ENCODE measurements at regions not wholly inside any gene's neighbourhood (a gene's known extent, or its start where the extent isn't known, plus 50 kb on each side); places are given as distances from the start of the nearest gene placed in this dataset.

DNA sequence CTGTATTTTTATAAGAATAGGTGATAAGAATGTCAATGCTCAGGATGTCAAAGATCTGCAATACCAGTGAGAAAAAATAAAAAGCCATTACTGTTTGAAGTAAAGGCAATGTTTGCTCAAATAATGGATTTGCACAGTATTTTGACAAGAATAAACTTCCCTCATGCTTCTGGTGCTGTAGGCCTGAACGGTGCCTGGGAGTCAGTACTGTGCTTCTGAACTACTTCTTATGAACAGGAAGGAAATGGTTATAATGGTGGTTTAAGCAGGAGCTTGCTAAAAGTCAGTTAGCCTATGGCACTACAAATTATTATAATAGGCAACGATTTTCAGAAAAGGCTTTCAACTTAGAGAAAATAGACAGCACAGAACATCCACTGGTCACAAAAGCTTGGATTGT lies 548.3 kb upstream of the CDH18 start:
- no peak for DNase-seq

DNA sequence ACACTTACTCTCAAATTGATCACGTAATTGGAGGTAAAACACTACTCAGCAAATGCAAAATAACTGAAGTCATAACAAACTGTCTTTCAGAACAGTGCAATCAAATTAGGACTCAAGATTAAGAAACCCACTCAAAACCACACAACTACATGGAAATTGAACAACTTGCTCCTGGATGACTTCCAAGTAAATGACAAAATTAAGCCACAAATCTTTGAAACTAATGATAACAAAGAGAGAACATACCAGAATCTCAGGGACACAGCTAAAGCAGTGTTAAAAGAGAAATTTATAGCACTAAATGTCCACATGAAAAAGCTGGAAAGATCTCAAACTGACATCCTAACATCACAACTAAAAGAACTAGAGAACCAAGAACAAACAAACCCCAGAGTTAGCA lies 540.5 kb upstream of the CDH18 start:
- no peak for DNase-seq

DNA sequence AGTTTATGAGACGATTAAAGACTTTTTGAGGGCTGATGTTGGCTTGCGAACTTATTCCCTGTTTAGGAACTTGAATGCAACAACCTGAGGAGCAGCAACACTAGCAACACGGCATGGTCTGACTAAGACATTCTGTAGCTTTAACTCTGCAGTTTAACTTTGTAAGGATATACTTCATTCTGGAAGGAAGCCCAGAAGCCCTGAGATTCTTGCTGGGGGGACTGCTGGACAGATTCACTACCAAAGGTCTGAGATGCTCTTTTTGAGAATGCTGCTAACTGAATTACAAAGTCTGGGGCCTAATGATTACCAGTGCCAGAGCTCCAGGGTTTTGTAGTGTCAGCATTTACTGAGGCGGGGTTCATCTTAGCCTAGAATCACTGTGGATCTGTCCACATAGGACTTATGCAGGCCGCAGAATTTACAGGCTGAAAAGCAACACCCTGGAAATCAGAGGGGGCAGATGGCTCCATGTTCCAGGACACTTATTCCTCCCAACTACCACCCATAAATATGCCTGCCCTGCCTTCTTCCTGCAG lies 537.1 kb upstream of the CDH18 start:
- no peak for DNase-seq

DNA sequence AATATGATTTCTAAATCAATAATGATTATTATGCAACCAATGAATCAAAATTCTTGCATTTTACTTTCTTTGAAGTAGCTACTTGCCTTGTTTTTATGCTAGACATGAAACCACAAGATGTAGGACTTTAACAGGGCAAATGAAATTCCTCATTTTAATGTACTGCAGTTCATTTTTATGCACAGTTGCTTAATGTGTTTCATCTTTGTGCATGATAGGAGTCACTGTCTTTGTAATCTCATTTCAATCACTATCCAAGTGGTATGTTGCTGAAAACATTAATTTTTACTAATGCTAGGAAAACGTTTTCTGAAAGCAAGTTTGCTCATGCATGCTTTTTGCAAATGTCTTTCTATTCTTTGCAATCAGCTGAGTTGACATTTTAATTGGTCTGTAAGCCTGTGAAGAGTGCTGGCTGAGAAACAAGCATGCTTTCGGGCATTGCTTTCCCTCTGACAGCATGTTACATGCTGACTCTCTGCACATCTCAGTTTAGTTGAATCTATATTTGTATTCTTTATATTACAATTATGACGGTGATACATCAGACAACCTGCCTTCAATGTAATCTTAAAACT lies 535.0 kb upstream of the CDH18 start:
- DNase-seq: no peak

DNA sequence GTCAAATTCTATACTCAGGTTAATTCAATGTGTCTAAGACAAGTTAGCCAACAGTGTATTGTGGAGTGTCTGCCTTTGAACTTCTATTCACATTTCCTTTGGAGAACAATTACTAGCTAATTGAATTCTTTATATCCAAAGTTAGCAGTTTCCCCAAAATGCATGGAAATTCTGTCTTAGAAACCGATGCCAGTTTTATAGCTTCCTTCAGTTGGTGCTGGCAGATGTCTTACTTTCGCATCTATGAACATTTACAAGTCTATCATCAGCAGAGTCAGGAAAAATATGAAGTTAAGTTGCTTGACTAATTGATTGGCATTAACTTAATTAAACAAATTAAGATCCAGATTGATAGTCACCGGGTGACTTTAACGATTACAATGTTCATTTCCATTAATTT lies 527.6 kb upstream of the CDH18 start:
- no peak for DNase-seq

DNA sequence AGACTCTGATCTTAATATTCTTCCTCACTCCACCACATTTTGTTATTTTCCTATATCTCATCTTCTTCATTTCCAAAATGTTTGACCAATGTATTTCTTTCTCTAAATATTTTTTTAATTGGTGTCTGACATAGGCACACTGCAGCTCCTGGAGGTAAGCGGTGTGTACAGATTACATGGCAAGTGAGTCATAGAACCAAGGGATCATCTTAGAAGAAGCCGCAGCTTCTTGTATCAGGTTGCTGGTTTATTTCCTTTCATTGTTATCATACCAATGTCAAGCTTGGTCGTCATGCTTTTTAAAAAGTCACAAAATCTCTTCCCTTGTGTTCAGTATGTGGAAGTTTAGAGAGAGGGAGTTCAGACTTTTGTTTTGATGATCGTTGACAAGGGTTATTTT lies 526.1 kb upstream of the CDH18 start:
- DNase-seq: no peak

DNA sequence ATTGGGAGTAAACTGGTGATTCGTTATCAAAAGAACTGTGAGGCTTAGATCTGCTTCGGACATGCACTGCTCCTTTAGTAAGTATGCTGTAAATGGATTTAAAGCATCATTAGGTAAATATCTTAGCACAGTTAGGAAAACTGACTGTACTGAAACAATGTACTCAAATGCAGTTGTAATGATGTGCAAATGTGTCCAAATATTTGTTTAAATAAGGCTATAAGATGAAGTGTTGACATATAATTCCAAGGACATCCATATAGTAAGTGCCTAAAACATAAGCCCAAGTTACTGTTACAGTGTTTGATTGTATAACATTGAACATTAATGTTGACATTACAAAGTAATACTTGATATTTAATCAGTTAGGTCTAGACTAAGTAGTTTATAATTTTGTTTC lies 512.5 kb upstream of the CDH18 start:
- DNase-seq: no peak

DNA sequence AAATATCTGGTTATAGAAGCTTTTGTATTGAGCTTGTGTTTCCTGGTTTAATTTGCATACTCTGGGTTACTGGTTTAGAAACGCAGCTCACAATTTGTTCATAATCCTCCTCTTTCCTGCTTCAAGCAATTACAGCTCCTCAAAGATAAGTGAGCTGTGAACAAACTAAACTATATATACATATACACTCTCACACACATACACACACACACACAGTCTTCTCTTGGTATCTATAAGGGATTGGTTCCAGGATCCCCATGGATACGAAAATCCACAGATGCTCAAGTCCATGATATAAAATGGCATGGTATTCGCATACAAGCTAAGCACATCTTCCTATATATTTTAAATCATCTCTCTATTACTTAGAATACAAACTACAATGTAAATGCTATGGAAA lies 510.9 kb upstream of the CDH18 start:
- no peak for DNase-seq

DNA sequence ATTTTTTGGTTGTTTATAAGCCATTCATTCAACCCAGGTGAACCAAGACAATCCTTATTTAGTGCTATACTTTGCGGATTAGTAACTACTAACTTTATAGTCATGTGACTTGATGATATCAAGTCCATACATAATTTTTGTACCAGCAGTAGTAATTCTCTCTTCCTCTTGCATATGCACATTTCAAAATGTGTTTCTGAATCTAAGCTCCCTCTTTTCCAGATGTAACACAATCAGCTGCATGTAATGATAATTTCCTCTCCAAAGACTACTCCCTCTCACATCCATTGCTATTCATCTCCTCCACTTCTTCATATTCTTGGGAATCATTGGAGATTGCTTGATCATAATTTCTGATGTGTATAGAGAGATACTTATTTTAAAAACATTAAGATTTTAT lies 510.1 kb upstream of the CDH18 start:
- no peak for DNase-seq

DNA sequence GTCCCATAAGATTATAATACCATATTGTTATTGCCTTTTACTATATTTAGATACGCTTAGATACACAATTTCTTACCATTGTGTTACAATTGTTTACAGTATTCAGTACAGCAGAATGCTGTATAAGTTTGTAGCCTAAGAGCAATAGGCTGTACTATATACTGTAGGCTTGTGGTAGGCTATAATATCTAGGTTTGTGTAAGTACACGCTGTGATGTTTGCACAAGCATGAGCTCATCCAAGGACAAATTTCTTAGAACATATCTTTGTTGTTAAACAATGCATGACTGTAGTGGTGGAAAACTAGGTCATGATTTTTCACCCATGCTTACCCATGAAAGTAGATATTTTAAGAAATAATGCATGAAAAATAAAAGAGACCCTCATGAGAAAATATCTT lies 509.4 kb upstream of the CDH18 start:
- DNase-seq: no peak

DNA sequence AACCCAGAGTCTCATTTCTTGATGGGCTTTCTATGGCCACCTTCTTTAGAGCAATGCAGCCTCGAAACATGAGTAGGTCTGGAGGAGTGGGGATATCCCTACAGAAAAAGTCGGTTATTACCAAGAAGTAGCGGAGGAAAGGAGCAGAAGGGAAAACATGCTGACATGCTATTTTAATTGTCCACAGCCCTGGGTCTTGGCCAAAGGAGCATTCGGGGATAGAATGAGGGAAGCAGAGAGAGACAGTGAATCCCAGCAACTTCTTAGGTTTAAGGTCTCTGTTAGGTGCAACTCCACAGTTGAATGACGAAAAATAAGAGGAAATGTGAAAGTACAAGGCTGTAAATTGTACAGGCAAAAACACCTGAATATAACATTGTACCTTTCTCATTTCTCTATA lies 506.7 kb upstream of the CDH18 start:
- DNase-seq: no peak

DNA sequence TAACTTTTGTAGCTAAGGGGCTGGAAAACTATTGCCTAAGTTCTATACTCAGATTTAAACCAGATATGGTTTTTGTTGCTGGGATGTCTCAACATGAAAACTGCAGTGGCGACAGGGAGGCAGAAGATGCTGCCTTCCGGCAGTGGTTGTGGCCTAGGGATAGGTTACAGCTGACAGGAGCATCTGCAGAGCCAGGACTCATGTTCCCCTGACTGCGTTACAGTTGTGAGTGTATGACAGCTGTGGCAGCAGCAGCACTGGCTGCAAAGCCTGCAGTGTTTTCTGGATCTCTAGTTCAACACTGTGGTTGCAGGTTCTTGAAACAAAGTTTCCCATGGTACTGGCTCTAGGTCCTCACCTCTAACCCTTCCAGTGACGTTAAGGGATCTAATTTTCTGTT lies 498.8 kb upstream of the CDH18 start:
- DNase-seq: no peak

DNA sequence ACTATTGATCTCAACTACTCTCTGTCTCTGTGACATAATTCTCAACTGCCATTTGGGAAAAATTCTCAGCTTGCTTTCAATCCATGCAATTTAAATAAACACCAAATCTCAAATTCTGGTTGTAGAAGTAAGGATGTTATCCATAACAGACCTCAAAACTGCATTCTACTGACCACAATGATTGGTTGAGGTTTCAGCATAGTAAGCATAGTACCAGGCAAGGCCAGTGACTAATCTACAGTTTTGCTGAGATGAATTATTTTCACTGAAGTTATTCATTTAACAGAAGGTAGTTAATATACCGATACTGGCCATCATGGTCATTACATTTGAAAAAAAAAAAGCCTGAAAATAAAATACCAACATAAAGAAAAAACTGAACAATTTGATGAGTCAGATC lies 488.0 kb upstream of the CDH18 start:
- DNase-seq: no peak

DNA sequence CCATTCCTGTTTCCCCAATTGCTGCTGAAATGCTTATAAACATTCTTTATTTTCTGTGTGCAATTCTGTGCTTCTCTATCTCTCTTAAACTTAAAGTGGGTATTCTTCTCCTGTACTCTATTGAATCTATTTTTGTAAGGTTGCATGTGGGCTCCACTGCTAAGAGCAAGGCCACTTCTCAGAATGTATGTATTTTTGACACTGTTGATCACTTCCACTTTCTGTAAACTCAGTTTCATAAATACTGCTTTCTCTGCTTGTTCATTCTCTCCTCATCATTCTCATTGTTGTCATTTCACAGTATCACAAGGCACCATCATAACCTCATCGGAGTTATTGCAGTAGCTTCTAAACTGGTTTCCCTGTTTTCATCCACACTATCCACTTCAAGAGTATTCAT lies 483.0 kb upstream of the CDH18 start:
- no peak for DNase-seq

DNA sequence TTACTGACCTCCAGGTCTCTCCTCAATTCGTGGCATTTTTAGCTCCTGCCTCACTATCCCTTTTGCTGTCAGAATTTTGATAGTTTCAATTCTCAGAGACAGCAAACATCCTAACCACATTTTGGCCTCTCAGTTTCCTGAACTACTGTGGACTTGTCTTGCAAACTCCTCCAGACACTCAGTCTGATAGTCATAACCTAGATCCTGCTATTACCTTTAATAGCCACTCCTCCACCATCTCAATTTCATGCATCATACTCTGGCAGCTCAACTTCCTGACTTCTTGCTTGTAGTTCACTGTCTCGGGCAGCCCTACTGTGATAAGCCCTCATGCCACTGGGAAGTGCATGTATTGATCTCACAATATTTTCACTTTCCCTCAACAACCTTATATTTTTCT lies 481.8 kb upstream of the CDH18 start:
- no peak for DNase-seq

DNA sequence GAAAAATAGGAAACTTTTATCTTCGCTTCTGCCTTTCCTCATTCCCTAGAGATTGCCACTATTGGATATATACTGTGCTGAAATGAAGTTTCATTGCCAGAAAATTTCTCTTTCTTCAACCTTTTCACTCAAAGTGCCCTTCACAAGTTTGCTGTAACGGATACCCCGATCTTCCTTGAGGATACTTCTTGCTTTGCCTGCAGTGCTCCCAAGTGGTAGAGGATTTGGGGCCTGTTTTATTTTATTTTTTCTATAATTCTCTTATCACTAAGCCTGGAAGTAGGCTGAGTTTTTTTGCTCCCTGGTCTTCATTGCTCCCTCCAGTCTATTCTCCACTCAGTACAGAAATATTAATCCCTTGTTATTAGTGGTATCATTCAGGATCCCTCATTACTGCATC lies 481.4 kb upstream of the CDH18 start:
- no peak for DNase-seq

DNA sequence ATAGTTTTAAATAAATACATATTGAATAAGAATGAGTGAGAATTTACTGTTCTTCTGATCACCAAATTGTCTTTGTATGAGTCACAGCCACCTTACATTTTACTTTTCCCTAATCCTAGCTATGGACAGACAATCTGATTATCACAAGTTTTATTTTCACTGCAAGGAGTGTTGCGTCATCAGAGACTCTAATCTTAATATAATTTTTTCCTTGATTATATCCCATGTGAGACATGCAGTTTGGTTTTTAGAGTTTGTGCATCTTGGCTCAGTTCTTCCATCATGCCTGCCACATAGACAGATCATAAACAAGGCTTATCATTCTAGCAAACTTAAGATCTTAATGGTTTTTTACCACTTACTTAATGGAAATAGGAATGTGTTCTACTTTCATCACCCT lies 478.5 kb upstream of the CDH18 start:
- DNase-seq: no peak

DNA sequence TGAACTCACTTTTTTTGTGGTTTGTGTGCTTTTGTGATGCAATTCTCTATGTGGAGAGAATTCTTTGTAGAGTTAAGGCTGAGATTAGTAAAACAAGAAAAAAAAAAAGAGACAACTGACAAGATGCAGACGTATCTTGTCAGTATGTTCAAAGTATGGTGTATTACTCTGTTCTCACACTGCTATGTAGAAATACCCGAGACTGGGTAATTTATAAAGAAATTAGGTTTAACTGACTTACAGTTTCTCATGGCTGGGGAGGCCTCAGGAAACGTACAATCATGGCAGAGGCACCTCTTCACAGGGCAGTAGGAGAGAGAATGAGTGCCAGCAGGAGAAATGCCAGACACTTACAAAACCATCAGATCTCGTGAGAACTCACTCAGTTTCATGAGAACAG lies 475.2 kb upstream of the CDH18 start:
- no peak for DNase-seq

DNA sequence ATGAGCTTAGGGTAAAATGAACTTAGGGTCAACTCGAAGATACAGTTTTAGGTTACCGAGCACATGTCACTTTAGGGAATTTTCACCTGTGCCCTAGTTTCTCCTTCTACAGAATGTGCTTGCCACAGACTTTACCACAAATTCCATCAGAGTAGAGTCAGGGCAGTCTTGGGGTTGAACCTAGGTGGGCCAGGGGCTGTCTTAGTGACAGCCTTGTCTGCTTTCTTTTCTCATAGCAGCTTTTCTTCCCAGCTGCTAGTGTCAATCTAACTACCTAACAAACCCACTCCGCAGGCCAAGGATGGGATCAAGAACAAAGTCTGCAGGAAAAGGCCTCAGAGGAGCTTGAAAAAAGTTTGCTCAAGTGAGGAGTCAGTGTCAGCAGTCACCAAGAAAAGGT lies 458.1 kb upstream of the CDH18 start:
- no peak for DNase-seq

DNA sequence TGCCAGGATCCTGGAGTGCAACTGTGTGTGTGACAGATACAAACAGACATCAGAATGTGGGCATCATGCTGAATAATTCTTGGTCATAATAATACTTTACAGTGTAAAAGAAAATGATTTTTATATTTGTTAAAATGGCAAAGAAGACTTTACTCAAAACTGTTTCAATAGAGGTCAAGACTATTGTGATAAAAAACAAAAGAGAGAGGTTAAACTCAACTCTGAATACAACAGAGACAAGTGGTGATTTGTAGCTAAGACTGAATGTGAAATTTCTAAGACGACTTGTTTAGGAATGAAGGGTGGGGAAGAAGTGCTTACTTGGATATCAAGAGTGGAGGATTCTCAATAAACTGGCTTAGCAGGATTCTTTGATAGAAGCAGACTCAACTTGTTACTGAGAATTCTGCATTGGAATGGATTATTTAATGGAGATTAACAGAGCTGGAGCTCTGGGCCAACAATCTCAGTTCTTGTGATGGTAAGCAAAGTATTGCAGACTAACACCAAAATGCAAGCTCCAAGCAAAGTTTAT lies 457.4 kb upstream of the CDH18 start:
- no peak for DNase-seq

DNA sequence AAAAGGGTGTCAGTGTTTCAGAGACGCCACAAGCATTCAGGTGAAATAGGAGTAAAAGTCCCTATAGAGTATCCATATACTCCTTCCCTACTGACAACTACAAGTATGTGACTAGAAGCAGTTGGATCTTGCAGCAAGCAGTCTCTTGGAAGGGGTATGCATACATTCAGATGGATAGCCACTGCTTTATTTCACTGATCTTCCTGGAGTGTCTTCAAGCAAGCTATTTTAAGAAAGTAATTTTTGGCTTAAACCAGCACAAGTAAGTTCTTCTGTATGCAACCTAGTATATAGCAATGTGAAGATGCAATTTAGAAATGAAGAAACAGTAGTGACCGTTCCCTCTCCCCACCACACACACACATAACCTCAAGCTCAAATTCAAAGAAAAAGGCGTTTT lies 446.8 kb upstream of the CDH18 start:
- DNase-seq: no peak

DNA sequence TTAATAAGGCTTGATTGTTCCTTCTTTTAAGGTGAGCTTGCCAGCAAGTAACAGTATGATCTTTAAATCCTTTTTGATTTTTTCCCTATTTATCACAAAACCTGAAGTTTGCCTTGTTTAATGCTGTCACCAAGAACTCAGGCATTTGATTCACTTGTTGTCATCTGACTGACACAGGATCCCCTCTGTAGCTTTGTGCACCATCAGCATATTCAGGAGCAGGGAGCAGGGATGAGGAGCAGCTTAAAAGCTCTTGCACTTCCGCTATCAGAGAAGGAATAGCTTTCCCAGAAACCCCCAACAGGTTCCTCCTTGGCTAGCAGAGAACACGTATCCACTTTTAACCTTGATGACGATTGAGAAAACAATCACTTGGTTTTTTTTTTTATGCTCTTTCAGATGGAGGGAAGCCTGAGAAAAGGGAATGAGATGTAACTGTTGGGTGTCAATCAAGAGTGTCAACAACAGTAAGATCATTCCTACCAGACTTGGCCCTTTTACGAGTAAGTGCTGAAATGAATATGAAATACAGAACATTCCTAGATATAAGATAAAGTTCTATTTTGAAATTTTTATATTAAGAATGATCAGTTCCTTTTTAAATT lies 433.1 kb upstream of the CDH18 start:
- no peak for DNase-seq
